ENCODE measurements at regions not wholly inside any gene's neighbourhood (a gene's known extent, or its start where the extent isn't known, plus 50 kb on each side); places are given as distances from the start of the nearest gene placed in this dataset.

DNA sequence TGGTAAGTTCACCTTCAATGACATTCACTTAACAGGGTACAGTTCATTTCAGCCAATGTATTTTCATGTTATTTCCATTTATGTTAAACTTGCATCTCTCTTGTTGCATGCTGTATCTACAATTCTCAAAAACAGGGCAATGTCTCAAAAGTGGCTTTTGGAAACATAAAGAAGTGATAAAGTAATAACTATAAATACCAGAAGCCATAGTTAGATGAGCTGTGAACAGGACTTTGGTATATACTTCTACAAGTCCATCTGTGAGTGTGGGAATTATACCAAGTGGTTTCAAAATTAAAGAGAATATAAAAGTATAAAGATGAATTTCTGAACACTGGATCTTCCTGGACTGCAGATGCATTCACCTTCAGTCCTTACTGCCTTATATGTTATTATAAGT, 585.4 kb upstream of the PBX1 start:
- TF ChIP-seq SMC3 (IDR thresholded peaks at IDR 0.05; ENCODE audit: low read depth, low read length): no peak
- TF ChIP-seq, protein P1, sequence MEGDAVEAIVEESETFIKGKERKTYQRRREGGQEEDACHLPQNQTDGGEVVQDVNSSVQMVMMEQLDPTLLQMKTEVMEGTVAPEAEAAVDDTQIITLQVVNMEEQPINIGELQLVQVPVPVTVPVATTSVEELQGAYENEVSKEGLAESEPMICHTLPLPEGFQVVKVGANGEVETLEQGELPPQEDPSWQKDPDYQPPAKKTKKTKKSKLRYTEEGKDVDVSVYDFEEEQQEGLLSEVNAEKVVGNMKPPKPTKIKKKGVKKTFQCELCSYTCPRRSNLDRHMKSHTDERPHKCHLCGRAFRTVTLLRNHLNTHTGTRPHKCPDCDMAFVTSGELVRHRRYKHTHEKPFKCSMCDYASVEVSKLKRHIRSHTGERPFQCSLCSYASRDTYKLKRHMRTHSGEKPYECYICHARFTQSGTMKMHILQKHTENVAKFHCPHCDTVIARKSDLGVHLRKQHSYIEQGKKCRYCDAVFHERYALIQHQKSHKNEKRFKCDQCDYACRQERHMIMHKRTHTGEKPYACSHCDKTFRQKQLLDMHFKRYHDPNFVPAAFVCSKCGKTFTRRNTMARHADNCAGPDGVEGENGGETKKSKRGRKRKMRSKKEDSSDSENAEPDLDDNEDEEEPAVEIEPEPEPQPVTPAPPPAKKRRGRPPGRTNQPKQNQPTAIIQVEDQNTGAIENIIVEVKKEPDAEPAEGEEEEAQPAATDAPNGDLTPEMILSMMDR (IDR thresholded peaks at IDR 0.05): no peak
- TF ChIP-seq POLR2AphosphoS5 (IDR thresholded peaks at IDR 0.05; ENCODE audit: low read depth, low read length): no peak
- TF ChIP-seq, protein P2, sequence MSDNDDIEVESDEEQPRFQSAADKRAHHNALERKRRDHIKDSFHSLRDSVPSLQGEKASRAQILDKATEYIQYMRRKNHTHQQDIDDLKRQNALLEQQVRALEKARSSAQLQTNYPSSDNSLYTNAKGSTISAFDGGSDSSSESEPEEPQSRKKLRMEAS (IDR thresholded peaks at IDR 0.05; ENCODE audit: low read depth): no peak
- no peak for TF ChIP-seq SIN3A (IDR thresholded peaks at IDR 0.05; ENCODE audit: borderline replicate concordance, low read depth, low read length)

Measured in SK-N-SH (cell line).